GM18868 (cell line): ENCODE measurements at regions not wholly inside any gene's neighbourhood (a gene's known extent, or its start where the extent isn't known, plus 50 kb on each side); places are given as distances from the start of the nearest gene placed in this dataset.
"Not testable (repeated sequence)": the region's sequence is repeated elsewhere in the genome, so short reads cannot be mapped to it uniquely, and the experiment has no call there.

Experiments used
- ATAC-seq: cut with Tn5 transposase; IDR thresholded peaks from one replicate; pipeline ENCODE4 v1.9.1; 2021; ENCODE audit warnings: mild to moderate bottlenecking, moderate library complexity; ENCODE audit not compliant: unreplicated experiment

- peak; percentile 88 for ATAC-seq
Observed at GRCh38 chr5:45038366-45038987, 229.7 kb downstream of the MRPS30 start.

DNA sequence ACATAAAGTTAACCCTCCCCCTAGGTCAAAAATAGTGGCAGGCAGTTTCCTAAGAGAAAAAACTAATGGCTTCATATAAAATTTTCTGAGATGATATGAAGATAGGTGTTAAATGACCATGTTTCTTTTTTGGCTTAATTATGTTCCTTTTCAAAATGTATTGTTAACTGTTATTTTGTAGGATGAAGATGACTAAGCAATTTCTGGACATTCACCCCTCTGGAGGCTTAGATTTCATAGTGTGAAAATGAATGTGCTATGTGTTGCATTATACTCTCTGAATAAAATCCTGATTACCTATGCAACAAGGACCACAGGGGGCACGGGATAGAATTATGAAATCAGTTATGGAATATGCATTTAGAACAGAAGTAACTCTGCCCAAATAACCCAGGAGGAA lies 233.5 kb downstream of the MRPS30 start:
- no peak for ATAC-seq

GRCh38 chr5:45057564-45057963 lies 248.8 kb downstream of the MRPS30 start:
- ATAC-seq: no peak

- no peak for ATAC-seq
Observed at GRCh38 chr5:45060724-45061123, 252.0 kb downstream of the MRPS30 start.

GRCh38 chr5:45062044-45062443 lies 253.3 kb downstream of the MRPS30 start:
- no peak for ATAC-seq

DNA sequence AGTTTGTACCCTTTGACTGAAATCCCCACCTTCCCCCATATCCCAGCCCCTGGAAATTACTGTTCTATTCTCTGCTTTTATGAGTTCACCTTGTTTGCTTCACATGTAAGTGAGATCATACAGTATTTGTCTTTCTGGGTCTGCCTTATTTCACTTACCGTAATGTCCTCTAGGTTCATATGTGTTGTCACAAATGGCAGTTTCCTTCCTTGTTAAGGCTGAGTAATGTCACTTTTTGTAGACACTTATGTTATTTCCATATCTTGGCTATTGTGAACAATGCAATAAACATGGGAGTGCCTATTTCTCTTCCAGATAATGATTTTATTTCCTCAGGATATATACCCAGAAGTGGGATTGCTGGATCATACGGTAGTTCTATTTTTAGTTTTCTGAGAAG lies 272.3 kb downstream of the MRPS30 start:
- ATAC-seq: no peak

GRCh38 chr5:45089870-45090269 lies 281.1 kb downstream of the MRPS30 start:
- no peak for ATAC-seq

DNA sequence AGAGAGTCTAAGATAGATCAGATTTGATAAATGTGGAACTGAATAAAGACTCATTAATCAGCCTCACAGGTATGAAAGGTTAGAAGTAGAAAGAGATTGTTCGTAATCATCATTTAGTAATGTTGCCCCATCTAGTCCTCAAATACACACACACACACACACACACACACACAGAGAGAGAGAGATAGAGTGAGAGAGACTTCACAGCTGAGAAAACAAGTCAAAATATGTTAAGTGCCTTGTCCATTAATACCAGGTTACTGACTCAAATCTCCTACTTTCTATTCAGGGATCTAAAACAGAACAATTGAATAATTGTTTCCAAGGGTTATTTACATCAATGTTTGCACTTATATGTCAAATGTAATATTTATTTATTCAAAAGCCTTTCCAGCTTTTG lies 284.6 kb downstream of the MRPS30 start:
- ATAC-seq: no peak

GRCh38 chr5:45094876-45095440 lies 286.2 kb downstream of the MRPS30 start:
- no peak for ATAC-seq

- ATAC-seq: peak; percentile 78
Observed at GRCh38 chr5:45098483-45098882, 289.7 kb downstream of the MRPS30 start.

DNA sequence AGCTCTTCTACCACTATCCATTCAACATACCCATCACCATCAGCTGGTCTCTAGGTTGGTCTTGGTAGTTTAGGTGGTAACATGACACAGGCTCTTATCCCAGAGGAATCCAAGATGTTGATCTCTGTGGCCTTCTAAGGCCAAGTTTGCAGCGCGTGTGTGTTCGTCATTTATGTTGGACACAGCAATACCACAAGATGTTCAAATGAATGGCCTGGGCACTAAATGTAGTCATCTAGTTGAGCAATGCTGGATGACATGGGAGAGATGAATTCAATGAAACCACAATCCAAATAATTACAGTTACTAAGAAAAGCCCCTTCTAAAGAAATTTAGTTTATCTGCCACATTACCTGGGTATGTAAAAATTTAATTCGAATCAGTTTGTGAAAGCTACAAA lies 292.4 kb downstream of the MRPS30 start:
- ATAC-seq: no peak

DNA sequence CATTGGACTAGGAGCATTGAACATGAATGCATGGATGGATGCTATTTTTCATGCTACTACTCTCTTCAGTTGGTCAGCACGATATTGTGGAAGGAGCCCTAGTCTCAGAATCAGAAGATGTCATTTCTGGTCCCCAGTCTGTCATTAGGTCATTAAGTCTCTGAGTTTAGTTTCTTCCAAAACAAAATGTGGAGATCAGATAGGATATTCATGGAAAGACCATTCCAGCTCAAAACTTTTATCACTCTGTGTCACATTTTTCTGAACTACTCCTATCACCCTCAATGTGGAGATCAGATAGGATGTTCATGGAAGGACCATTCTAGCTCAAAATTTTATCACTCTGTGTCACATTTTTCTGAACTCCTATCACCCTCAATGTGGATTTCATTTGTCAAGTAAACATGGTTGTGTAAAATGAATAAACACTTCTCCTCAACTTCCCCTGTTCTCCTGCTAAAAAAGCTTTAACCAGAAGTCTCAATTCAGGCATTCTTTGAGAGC lies 296.8 kb downstream of the MRPS30 start:
- ATAC-seq: no peak

DNA sequence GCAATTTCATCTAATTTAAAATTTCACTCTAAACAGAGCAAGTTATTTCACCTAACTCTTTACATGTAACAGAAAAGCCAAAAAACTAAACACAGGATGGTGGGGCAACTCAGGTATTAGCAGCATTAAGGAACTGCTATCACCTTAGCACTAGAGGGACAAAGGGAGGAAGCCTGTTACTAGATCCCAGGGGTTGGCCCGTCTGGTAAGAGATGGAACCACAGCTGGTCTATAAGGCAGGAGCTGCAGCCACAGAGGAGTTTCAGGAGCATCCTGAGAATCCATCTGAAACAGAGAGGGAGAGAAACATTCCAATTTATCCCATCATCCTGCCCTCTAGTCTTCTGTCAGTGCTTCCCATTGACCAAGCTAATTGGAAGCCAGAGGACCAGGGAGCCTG lies 300.3 kb downstream of the MRPS30 start:
- no peak for ATAC-seq

DNA sequence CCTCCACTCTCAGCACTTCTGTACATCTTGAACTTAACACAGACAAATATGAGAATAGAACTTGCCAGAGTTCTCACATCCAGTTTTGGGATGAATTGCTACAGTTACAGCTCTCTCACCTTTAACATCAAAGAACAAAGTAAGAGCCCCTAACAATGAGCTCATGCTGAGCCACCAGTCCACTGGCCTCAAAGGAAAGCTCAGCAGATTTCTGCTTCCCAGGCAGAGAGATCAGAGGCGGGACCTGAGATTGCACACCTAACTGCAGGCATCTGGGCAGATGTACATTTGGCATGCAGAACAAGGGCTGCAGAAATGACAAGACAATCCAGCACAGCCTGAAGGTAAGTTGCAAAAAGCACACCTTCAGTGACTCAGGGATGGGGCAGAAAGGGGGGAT lies 300.9 kb downstream of the MRPS30 start:
- ATAC-seq: no peak

GRCh38 chr5:45110399-45110798 lies 301.7 kb downstream of the MRPS30 start:
- no peak for ATAC-seq

DNA sequence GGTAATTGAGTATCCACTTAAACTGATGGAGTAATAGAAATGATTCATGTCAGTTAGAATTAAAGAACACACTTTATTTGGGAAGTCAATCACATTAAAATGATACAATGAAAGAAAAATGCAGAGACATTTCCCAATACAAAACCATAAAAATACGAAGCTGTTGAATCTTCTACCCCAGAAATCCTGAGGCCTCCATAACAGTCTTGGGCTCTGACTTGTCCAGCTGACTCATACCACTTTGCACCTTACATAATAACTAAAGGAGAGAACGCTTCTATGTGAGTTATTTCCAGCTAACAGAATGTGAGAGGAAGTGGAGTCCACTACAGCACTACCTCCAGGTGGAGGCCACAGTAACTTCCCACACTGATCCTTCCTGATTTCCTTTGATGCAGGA lies 305.0 kb downstream of the MRPS30 start:
- no peak for ATAC-seq

DNA sequence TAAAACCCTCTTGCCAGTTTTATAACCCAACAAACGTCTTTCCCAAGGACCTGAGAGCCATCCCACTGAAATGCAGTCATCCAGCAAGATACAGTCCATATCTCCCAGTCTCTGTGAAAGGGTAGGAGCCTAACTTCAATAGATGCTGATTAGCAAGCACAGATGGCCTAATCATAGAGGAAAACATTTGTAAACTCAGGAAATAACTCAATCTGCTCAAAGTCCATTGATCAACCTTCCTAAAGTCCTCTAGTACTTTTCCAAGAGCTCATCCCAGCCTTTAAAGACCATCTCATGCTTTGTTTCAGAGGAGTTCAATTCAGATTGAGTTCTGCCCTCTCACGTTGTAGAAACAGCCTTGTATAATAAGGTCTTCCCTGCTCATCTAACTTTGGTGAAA lies 324.2 kb downstream of the MRPS30 start:
- ATAC-seq: no peak

DNA sequence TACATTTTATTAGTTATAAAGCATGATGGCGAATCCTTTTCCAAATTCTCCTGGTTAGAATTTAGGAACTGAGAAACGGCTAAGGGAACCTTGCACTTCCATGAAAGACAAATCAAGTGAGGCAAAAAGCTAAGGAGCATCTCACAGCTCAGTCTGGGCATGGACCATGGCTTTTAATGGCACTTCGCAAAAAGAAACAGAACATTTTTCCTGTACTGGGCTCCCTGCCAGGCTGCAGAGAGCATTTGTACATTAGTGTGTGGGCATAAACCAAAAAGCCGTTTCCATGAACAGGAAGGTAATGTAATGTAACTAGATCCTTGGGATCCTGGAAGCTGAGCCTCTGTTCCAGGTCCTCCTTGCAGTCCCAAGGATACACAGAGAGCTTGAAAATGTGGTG lies 354.2 kb downstream of the MRPS30 start:
- ATAC-seq: no peak

DNA sequence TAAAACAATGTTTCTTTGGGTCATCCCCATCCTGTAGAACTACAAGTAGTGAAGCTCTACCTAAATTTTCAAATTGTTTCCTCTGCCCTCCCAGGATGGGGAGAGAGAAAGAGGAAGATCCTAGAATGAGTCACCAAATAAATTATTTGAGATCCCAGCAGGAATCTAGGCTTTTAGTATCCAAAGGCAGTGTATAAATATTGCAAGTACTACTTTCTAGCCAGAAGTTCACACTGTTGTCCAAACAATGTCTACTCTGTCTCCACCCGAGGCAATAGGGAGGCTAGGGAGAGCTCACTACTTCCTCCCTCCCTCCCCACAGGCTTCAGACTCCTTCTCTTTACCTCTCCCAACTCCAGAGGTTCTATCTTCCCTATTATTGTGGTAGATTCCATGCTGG lies 362.8 kb downstream of the MRPS30 start:
- no peak for ATAC-seq

- not testable (repeated sequence) for ATAC-seq
Observed at GRCh38 chr5:45172634-45173033, 363.9 kb downstream of the MRPS30 start.

DNA sequence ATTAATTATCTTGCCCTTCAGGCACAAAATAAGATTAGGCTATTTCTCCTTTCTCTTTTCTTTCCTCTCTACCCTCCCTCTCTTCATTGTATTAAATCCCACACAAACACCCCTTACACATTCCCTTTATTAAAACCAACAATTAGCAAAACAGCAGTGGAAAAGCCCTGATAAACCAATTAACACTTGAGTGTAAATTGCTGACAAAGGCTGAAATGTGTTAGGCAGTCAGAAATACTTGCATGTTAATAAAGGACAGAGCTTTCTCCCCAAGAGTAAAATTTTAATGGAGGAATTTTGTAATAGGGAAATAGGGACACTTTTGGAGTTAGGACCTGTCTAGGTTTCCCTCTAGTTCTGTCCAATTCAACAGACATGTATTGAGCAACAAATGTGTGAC lies 370.9 kb downstream of the MRPS30 start:
- ATAC-seq: no peak

GRCh38 chr5:45189042-45189441 lies 380.3 kb downstream of the MRPS30 start:
- ATAC-seq: no peak

- no peak for ATAC-seq
Observed at GRCh38 chr5:45189481-45189880, 380.7 kb downstream of the MRPS30 start.
